Activated CD4-positive, alpha-beta T cell treated with anti-CD3 and anti-CD28 coated beads, Interleukin-10, Interleukin-2, amounts not matched to agents 100 ng/mL and 50 ng/mL, durations not matched to agents 16 hours and 8 hours (primary cell): ENCODE measurements at regions not wholly inside any gene's neighbourhood (a gene's known extent, or its start where the extent isn't known, plus 50 kb on each side); places are given as distances from the start of the nearest gene placed in this dataset.
"Not testable (repeated sequence)": the region's sequence is repeated elsewhere in the genome, so short reads cannot be mapped to it uniquely, and the experiment has no call there.

Source experiments
- DNase-seq: peaks from one replicate; pipeline ENCODE4 v3.0.0-alpha.2; 2020

- DNase-seq: no peak
Observed at GRCh38 chr7:86592185-86592584, 51.5 kb upstream of the GRM3 start.

GRCh38 chr7:86574006-86574405 is 69.7 kb upstream of the GRM3 start:
- no peak for DNase-seq

GRCh38 chr7:86558680-86559501 is 84.8 kb upstream of the GRM3 start:
- DNase-seq: no peak

GRCh38 chr7:86534641-86535040 is 109.1 kb upstream of the GRM3 start:
- no peak for DNase-seq

DNA sequence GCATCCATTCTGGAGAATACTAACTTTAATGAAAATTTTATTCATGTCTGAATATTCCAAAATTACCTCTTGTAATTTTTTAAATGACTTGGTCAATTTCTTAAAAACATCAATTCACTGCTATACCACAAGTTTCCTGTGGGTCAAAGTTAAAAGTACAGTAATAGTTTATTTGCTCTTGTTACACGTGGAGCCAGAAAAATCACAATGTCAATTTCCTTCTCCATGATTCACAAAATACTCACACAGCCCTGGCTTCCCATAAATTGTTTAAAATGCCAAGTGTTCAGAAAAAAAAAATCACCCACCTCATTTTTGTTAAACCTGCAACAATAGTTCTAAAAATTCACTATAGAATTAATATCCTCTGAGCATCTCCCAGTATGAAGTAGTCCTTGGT is 139.5 kb upstream of the GRM3 start:
- no peak for DNase-seq

GRCh38 chr7:86499986-86500385 is 143.7 kb upstream of the GRM3 start:
- DNase-seq: no peak

DNA sequence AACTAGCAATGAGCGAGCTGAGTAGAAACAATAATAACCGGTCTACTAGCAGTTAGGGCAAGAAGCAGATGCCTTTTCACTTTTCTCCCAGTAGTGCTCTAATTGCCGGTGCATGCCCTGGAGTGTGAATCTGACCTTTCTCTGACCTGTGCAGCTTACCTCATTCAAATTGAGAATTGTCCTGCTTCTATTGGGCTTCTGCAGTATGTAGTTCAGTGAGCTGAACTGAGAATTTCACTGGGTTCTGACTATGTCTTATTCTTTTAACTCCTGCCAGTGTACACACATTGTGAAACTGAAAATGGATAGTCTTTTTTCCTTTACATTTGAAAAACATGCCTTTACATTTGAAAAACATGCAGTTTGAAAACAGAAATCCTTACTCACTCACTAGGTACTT is 157.9 kb upstream of the GRM3 start:
- DNase-seq: no peak

DNA sequence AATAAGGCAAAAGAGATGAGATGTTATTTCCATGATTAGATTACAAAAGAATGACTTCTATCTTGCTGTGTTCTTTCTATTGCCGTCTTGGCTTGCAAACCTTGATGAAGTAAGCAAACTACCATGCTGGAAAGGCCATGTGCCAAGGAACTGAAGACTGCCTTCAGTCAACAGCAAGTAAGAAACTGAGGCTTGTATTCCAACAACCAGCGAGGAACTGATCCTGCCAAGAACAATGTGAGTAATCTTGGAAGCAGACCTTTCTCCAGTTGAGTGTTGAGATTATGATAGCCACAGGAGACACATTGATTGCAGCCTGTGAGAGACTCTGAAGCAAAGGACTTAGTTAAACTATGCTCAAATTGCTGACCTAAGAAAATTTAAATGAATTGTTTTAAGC is 164.6 kb upstream of the GRM3 start:
- DNase-seq: no peak

GRCh38 chr7:86477343-86477935 is 166.3 kb upstream of the GRM3 start:
- no peak for DNase-seq

DNA sequence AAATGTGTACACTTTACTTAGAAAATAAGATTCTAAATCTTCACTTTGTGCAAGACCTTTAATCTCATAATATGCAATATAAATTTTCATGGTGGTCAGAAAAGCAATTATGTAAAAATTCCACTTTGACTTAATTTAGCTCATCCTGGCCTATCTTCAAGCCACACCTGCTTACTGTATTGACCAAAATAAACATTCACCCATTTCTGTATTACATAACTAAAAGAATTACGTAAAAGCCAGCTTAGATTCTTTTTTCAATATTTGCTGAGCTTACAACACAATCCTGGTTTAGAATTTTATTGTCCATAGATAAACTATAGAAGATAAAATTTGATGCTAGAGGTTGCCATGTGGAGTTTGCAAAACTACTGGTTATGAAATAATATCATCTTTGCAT is 172.9 kb upstream of the GRM3 start:
- DNase-seq: no peak

DNA sequence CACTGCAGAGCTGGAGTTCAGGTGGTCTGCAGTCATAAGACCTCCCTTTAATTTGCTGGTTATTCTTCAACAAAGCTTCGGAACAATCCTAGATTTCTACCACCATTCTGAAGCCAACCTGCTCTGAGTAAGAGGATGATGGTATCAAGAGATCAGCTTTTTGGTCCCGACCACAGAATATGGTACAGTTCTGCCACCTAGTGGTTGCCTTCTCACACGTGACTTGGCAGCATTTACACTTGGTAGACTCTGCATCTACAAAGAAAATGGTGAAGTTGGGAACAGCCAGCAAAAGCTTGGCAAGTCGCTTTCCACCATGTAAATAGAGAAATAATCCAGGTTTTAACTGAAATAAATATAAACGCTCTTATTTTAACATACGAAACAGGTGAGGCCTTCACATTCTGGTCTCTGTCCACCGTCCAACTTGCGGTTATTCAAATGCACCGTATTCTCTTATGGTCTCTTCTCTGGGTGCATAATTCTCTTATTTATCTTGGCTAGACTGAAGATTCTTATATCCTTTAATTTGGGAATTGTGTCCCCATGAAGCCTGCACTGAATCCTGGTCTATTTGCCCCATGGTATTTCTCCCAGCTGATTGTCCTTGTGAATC is 173.9 kb upstream of the GRM3 start:
- peak; percentile 69 for DNase-seq

DNA sequence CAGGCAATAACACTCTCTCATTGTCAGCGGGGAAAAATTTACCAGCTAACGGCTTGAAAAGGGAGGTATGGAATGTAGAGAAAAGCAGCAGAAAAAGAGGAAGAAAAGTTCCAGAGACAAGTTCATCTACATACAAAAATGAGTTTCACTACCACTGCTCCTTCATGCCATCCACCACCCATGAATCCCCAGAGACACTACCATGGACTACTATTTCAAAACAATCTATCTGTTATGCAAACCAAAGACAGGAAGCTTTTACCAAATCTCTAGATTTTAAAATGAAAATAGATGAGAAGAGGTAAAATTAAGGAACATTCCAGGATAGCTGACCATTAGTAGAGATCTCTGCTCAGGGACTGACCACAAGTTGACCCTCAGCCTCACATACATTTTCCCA is 189.0 kb upstream of the GRM3 start:
- DNase-seq: no peak

- no peak for DNase-seq
Observed at GRCh38 chr7:86453454-86453853, 190.3 kb upstream of the GRM3 start.

- no peak for DNase-seq
Observed at GRCh38 chr7:86448856-86449255, 194.9 kb upstream of the GRM3 start.

GRCh38 chr7:86445285-86445684 is 198.4 kb upstream of the GRM3 start:
- DNase-seq: no peak

- DNase-seq: no peak
Observed at GRCh38 chr7:86444245-86444644, 199.5 kb upstream of the GRM3 start.

DNA sequence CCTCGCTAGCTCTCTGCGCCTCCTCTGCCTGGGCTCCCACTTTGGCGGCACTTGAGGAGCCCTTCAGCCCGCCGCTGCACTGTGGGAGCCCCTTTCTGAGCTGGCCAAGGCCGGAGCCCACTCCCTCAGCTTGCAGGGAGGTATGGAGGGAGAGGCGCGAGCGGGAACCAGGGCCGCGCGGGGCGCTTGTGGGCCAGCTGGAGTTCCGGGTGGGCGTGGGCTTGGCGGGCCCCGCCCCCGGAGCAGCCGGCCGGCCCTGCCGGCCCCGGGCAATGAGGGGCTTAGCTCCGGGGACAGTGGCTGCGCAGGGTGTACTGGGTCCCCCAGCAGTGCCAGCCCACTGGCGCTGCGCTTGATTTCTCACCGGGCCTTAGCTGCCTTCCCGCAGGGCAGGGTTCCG is 203.3 kb upstream of the GRM3 start:
- DNase-seq: not testable (repeated sequence)

- DNase-seq: no peak
Observed at GRCh38 chr7:86437951-86438450, 205.7 kb upstream of the GRM3 start.

GRCh38 chr7:86431761-86432160 is 211.9 kb upstream of the GRM3 start:
- DNase-seq: no peak

GRCh38 chr7:86411814-86412213 is 231.9 kb upstream of the GRM3 start:
- DNase-seq: no peak

DNA sequence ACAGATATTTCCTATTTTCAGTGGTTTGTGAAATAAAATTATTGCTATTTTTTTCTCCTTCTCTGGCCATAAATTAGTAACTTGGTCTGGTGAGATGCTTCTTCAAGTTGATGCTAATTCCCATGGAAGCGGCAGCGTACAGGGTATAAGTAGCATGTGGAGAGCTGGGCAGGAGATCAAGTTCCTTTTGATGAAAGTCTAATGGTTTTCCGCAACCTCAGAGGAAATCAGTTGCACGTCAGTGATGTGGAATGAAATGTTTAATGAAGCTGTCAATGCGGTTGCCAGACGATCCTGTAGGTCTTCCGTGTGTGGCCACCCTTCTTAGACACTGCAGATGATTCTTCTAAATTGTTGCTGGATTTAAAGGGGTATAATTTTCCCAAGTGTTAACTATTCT is 236.4 kb upstream of the GRM3 start:
- DNase-seq: no peak

DNA sequence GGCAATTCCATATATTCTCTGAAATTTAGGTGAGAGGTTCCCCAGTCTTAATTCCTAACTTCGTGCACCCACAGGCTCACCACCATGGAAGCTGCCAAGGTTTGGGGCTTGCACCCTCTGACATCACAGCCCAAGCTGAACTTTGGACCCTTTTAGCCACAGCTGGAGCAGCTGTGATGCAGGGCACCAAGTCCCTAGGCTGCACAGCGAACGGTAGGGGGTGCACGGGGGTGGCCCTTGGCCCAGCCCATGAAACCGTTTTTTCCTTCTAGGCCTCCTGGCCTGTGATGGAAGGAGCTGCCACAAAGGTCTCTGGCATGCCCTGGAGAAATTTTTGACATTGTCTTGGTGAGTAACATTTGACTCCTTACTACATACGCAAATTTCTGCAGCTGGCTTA is 251.9 kb upstream of the GRM3 start:
- DNase-seq: no peak

GRCh38 chr7:86375602-86376001 is 268.1 kb upstream of the GRM3 start:
- DNase-seq: not testable (repeated sequence)

DNA sequence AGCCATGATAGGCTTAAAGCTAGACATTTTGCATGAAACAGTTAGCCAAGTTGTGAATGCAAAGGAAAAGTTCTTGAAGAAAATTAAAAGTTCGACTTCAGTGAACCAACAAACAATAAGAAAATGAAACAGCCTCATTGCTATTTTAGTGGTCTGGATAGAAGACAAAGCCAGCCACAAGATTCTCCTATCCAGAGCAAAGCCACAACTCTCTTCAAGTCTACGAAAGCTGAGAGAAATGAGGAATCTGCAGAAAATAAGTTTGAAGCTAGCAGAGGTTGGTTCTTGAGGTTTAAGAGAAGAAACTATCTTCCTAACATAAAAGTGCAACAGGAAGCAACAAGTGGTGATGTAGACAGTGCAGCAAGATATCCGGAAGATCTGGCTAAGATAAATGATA is 271.4 kb upstream of the GRM3 start:
- DNase-seq: no peak
